GM21390 (cell line): ENCODE measurements at regions not wholly inside any gene's neighbourhood (a gene's known extent, or its start where the extent isn't known, plus 50 kb on each side); places are given as distances from the start of the nearest gene placed in this dataset.

Experiments used
- ATAC-seq: cut with Tn5 transposase; IDR thresholded peaks from one replicate; pipeline ENCODE4 v1.9.1; 2021; ENCODE audit not compliant: unreplicated experiment

DNA sequence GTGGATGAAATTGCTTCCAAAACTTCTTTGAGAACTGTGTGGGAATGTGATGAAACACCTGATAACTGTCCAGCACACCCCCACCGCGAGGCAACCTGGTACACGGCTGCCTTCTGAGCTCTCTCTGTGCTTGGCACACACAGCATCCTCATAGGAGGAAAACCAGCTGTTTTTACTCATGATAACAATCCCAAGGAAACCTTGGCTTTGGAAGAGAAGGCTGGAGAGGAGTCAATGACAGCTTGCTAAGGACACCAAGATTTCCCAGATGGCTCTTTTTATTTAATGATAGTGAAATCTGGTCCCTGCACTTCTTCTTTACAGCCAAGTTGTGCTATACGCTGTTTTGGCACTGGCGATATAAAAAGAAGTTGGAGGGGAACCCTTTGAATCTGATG, 232.5 kb upstream of the FN1 start:
- no peak for ATAC-seq

DNA sequence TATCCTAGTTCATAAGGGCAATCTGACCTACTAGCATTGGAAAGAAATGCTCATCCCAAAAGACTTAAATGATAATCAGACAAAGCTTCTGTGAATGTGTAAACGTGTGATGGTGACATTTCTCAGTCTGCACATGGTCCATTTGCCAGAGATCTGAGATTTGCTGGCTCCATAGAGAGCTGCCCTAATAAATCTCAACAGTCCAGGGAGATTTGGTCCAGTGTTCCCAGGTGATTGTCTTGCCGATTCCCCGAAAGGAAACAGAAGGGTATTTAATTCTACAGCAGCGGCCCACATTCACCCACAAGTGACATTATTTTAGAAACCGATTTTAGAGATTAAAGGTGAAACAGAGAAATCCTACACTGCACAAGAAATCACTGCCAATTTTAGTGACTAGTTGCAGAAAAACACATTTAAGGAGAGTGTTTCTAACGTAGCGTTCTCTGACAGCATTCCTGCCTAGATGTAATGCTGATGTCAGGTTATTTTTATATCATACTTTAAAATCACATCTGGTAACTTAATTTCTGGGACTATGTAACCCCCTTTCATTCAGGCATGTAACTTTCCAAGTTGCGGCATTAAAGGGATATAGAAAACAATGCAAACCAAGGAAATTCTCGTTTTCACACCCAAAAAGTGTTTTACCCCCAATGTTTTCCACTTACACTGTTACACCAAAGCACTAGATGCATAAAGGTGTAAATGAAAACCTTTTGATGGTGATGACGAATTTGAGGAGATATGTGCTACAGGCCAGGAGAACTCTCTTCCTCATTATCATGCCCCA, 231.9 kb upstream of the FN1 start:
- no peak for ATAC-seq

DNA sequence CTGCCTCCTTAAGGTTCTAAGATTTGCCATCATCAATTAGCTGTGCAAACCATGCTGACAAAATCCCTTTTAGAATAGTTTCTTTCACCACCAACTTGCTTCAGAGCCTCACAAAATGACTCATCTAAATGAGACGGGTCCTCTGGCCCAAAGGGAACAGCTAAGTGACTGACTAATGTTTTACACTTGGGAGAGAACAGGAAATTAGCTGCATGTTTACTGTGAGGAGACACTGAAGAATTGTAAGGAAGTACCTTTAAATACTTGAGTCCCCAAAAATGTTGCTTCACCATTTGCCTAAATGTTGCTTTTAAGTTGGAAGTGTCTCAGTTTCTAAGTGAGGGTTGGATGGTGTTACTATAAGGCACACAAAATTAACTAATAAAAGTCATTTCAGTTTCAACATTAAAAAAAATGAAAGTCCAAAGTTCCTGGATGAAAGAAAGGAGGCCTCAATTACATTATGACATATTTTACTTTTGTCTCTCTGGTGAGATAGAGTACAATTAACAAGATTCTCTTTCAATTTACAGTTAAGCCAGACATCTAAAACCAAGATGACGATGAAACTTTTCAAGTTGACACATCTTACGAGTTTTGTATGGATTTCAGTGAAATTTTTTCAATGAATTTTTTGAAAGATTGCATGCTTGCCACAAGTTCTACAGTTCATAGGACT, 229.1 kb upstream of the FN1 start:
- peak; percentile 85 for ATAC-seq

DNA sequence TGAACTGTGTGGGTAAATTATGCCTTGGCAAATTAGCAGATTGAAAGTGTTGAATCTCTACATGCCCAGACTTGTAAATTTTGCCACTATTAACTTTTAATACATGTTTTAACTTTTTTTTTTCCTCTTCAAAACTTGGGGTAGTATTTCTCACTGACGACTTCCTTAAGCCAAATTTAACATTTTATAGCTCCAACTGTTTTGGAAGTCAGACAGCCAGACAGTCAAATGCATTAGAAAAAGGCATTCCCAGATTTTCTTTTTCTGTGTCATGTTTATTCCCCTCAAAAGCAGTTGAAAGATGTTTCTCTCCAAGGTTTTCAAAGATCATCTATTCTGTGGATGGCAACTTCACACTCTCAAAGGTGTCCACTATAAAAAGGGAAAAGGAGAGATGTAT, 226.8 kb upstream of the FN1 start:
- ATAC-seq: no peak

DNA sequence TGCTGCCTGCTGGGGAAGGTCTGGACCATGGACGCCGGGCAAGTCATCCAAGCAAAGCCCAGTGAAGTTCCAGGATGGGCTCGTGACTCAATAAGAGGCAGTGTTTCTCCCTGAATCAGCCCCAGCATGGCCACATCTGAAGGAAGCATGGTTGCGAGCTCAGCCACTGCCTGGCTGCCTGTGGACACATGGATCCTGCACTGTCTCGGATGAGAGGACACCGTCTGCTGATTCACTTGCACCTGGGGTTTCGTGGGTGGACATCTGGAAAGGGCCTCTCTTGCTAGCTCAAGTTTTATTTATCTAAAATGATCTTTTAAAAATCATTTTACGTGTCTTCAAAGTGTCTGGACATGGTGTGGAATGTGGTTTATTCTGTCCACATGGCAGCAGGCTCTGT, 224.8 kb upstream of the FN1 start:
- ATAC-seq: no peak

DNA sequence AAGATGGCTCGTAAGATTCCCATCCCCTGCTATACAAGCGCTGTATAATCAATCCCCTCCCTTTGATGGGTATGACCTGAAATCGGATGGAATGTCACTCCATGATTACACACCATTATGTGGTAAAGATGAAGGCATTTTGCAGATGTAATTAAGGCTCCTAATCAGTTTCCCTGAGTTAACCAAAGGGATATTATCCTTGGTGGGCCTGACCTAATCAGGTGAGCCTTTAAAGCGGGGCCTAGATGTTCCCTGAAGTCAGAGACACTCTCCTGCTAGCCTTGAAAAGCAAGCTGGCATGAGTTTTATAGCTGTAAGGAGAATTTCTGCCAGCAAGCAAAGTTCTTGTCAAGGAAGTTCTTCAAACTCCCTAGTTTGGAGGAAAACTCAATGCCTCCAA, 223.8 kb upstream of the FN1 start:
- no peak for ATAC-seq

DNA sequence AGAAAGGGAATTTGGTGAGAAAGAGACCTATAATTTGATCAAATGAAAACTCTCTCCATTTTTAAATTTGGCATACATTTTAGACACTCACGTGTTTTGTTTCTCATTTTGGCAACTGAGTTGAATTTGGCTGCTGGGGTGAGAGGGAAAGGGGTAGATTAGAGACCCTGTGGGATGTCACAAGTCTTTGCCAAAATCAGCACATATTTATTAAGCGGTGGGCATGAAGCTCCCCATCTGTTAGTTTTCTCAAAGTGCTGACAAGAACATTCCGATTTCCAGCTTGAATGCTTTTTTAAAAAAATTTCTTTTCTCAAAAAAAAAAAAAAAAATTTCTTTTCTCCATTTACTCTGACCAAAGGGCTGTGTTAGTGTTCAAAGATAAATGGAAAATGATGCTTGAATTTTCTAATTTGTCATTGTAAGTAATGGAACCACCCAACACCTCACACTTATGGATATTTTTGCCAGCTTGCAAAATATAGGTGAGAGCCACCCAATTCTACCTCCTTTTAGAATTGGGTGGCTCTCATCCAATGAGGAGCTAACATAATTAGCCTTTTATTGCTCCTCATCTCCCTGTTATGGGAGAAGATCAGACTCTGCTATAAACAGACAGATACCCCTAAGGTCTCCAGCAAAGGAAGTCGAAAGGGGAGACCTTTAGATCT, 222.9 kb upstream of the FN1 start:
- ATAC-seq: no peak

DNA sequence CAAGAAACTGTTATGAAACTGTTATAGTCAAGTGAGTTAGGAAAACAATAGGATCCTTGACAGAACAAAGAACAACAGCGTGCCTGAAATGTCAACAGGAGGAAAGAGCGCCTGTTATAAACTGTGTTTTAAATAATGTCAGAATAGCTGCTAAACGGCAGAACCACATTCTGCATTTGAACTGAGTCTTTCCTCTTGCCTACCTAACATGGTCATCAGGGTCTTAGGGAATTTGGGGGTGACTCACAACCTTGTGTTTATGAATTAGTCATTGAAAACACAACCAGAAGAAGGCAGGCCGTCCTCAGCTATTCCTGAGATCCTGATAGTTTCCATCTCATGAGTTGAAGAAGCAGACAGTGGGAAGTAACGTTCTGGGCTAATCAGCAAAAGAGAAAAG, 222.0 kb upstream of the FN1 start:
- no peak for ATAC-seq

DNA sequence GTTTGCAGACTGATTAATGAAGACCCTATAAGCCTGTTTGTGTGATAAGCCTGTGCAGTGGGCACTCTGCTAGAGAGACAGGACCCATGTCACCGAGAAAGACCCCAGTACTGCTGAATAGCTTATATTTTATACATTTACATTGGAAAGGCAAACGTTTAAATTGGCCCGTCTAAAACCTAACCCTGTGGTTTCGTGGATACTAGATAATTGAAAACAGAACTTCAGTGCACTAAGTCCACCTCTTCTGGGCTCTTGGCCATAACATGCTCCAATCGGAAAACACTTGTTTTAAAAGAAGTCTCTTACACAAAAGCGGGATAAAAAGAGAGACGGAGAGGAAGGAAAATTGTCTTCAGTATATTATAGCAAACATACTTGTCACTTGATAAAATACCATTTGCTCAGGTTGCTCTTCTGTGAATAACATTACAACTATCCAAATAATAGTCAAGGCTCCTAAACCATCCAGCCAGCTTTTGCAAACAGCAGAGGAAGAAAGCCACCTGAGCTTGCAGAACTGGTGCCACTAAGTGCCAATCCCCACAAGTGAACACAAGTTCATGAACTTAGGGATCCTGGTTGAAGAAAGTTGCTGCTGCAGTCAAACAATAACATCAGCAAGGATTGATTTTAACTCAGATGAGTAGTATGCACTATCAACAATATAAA, 218.4 kb upstream of the FN1 start:
- no peak for ATAC-seq

DNA sequence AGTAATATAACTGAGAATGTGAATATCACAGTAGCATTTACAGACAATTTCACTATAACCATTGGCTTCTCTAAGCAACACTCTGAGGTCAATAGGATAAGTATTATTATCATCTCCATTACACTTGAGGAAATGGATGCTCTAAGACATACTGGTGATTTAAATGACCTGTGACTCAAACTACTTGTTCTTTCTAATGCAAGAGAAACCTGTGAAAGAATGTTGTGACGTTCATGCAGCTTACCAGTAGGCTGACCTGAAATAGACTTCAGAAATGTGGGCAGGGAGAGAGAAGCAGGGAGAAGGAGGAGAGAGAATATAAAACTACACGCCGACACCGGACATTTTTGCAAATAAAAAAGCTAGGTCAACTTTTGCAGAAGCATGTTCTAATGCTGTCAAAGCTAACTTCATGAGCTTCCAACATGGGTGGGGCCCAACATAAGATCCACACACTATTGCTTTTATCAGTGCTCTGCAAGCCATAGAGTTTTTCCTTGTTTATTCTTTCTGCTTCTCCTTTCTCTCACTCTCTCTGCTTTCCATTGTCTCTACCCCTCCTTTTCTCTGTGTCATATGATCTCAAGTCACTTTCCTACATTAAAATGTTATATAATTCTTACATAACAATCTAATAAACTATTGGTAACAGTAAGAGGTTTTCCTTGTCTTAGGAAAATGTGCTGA, 217.6 kb upstream of the FN1 start:
- no peak for ATAC-seq

DNA sequence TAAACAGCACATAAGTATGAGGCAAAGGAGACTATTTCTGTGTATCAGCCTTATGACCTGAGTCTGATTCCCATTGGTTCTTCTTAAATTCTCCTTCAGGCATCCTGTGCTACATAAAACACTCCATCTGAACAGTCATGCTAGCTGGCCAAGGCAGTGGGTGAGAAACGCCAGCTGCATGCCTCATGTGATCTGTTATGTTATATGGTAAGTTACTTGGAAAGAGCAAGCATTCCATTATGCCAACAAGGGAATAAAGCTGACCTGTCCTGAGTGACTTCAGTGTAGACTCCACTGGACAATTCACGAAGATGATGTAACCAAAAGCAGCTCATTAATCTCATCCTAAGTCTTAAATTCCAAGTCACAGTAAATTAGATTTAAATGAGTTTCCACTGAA, 216.5 kb upstream of the FN1 start:
- ATAC-seq: no peak

DNA sequence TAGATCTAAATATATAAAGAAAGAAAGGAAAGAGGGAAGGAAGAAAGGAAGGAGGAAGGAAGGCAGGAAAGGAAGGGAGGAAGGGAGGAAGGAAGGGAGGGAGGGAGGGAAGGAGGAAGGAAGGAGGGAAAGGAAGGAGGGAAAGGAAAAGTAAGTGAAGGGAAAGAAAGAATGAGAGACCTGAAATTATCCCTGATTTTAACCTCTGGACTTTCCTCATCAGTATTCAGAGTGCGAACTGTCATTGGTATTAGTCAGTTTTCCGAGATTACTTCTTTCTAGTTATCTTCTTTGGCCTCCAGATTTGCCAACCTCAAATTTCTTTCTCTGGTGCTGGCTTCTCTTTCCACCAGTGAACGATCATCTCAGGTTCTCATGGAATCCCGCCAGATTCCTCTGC, 215.5 kb upstream of the FN1 start:
- ATAC-seq: no peak

DNA sequence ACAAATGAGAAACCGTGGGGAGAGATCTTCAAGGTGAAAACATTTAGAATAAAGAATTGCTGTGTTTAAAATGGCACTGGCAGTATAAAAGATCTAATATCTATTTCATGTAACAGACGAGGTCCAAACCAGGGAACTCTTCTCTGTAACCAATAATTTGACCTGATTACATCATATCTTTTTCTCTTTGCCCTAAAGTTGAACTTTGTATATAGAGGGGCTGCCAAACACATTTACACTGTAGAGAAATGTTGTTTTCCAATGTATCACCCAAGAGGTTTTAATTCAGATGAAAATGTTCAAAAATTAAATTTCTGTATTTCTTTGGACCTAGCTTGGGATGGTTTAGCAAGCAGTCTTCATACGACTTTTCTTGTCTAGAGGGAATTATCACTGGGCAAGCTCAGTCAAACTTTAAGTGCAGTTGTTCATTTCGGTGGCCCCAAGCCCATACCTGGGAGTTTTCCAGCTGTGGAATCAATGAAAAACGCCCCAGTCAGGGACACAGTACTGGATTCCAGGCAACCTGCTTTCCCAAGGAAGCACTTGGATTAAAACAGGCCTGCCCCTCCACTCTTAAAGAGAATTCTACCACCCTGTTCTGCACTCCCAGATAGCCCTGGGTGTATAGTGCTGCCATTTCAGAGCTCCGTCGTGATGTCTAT, 208.5 kb upstream of the FN1 start:
- ATAC-seq: no peak

DNA sequence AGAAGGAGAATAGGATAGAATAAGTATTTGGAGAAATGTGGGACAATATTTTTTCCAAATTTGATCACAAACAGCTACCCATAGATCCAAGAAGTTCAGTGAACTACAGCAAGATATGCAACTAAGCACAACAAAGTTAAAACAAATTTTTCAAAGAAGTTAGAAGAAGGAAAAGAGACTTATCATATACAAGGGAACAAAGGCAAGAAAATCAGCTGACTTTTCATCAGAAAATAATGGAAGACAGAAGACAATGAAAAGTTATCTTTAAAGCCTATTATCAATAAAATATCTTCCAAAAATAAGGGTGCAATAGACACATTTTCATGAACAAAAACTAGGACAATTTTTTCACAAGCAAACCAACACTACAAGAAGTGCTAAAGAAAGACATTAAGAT, 202.8 kb upstream of the FN1 start:
- no peak for ATAC-seq

DNA sequence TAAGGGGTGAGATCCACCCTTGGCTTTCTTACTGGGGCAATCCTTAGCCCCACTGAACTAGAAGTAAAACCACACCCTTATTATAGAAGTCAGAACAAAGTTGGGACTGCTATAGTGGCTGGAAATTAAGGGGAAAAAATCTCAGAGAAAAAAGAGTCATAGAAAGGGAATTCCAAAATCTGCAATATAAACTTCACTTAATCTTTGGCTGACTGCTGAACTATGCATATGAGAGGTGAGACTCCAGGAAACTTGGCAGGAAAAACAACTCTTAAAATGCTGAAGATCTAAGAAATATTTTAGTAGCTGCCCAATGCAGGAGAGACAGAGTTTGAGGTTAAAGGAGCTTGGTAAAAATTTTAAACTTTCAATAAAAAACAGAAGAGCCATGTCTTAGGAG, 201.8 kb upstream of the FN1 start:
- ATAC-seq: no peak

DNA sequence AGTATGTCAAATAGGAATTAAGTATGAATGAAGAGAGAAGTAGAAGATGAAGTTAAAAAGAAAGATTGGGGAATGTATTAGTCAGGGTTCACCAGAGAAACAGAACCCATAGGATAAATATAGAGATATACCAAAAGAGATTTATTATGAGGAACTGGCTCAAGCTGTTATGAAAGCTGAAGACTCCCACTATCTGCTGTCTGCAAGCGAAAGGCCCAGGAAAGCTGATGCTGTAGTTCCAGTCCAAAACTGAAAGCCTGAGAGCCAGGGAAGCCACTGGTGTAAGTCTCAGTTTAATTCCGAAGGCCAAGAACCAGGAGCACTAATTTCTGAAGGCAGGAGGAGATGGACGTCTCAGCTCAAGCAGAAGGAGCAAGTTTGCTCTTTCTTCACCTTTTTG, 200.9 kb upstream of the FN1 start:
- no peak for ATAC-seq

DNA sequence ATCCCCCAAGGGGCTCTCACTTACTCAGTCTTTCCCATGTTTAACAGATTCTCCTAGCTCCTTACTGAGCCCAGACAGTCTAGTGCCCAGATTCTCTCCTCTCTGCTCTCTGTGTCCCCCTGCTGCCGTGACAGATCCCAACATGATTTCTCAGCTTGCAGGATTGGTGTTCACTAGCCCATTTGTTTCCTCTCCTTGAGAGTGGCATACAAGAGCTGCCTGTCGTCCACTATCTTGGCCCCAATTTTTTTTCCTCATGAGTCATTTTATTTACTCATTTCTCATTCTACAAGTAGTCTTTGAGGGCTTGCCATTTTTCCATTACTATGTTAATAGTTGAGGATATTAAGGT, 199.9 kb upstream of the FN1 start:
- no peak for ATAC-seq

DNA sequence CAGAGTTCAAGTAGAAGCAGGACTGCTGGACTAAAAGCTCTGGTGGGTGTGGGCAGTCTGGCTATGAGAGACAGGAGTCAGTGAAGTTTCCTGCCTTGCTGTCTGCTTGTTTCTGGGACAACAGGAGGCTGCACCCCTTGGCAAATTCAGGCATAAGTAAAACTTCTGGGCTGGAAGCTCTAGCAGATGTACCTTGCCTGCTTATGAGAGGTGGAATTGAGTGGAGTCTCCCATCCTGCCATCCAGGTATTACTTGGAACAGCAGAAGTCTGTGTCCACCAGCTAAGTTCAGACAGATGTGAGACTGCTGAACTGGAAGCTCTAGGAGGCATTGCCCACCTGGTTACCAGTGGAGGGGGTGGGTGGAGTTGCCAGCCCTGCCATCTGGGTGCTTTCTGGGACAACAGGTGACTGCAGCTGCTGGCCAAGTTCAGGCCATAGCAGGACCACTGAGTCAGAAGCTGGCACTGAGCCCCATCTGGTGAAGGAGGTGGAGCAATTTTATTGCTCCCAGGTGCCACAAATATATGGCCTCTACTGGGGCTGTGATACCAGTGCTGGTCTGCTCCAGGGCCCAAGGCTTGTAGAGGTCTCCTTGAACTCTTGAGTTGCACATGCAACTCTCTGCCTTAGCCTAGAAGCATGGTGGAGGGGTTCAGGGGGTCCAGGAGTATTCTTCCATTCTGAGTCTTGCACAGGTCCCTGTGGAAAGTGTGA, 199.4 kb upstream of the FN1 start:
- no peak for ATAC-seq

DNA sequence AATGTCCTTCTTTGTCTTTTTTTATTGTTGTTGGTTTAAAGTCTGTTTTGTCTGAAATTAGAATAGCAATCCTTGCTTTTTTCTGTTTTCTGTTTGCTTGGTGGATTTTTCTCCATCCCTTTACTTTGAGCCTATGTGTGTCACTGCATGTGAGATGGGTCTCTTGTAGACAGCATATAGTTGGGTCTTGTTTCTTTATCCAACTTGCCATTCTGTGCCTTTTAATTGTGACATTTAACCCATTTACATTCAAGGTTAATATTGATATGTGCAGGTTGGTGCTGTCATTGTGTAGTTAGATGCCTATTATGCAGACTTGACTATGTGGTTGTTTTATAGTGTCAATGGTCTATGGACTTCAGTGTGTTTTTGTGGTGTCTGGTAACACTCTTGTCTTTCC, 197.5 kb upstream of the FN1 start:
- ATAC-seq: no peak

DNA sequence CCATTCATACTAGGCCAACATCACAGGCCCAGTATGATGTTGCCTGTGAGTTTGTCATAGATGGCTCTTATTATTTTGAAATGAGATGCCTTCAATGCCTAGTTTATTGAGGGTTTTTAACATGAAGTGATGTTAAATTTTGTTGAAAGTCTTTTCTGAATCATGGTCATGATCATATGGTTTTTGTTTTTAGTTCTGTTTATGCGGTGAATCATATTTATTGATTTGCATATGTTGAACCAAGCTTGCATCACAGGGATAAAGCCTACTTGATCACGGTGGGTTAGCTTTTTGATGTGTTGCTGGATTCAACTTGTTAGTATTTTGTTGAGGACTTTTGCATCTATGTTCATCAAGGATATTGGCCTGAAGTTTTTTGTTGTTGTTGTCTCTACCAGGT, 195.8 kb upstream of the FN1 start:
- no peak for ATAC-seq
